ENCODE measurements at regions not wholly inside any gene's neighbourhood (a gene's known extent, or its start where the extent isn't known, plus 50 kb on each side); places are given as distances from the start of the nearest gene placed in this dataset.

- DNase-seq = no peak
These were observed 142.8 kb upstream of the ID2 start for GRCh38 chr2:8538931-8539621.

- DNase-seq = peak in 1 of 2 experiments; percentile 27
These were observed 141.9 kb upstream of the ID2 start for GRCh38 chr2:8539743-8540551.

GRCh38 chr2:8540552-8541055 is 141.3 kb upstream of the ID2 start:
- no peak for DNase-seq

GRCh38 chr2:8541223-8541622 is 140.6 kb upstream of the ID2 start:
- peak in 1 of 2 experiments; percentile 56 for DNase-seq

GRCh38 chr2:8541636-8542035 is 140.2 kb upstream of the ID2 start:
- DNase-seq = no peak

GRCh38 chr2:8542381-8543059 is 139.3 kb upstream of the ID2 start:
- DNase-seq = peak in 1 of 2 experiments; percentile 51

GRCh38 chr2:8543060-8543382 is 138.8 kb upstream of the ID2 start:
- no peak for DNase-seq

GRCh38 chr2:8543383-8544170 is 138.3 kb upstream of the ID2 start:
- no peak for DNase-seq

GRCh38 chr2:8544171-8544785 is 137.6 kb upstream of the ID2 start:
- peak in 1 of 2 experiments; percentile 20 for DNase-seq

- peak; percentile 93 to 97 for DNase-seq
These were observed 136.8 kb upstream of the ID2 start for GRCh38 chr2:8544786-8545694.

- DNase-seq = peak in 1 of 2 experiments; percentile 27
These were observed 135.9 kb upstream of the ID2 start for GRCh38 chr2:8545695-8546611.

- no peak for DNase-seq
These were observed 135.1 kb upstream of the ID2 start for GRCh38 chr2:8546612-8547283.

GRCh38 chr2:8547284-8548064 is 134.4 kb upstream of the ID2 start:
- no peak for DNase-seq

- DNase-seq = no peak
These were observed 133.7 kb upstream of the ID2 start for GRCh38 chr2:8548065-8548618.

GRCh38 chr2:8548619-8549150 is 133.2 kb upstream of the ID2 start:
- no peak for DNase-seq

- DNase-seq = no peak
These were observed 132.5 kb upstream of the ID2 start for GRCh38 chr2:8549273-8549922.

- DNase-seq = no peak
These were observed 131.9 kb upstream of the ID2 start for GRCh38 chr2:8549942-8550341.

- no peak for DNase-seq
These were observed 131.4 kb upstream of the ID2 start for GRCh38 chr2:8550481-8550880.
